MCF 10A (cell line): ENCODE measurements at regions not wholly inside any gene's neighbourhood (a gene's known extent, or its start where the extent isn't known, plus 50 kb on each side); places are given as distances from the start of the nearest gene placed in this dataset.

Source experiments
- BruUV-seq: library from RNA; stranded (reverse); fragments of 400-500 nt; replicated peaks from 2 replicates; lab custom pipeline; 2021; lab: Mats Ljungman, UMichigan
- CTCF ChIA-PET: fragments of 300-600 bp; sonication (Branson Sonifier 250); formaldehyde crosslinking; extraction: SDS; loops from one replicate; lab custom pipeline; 2021; ENCODE audit warnings: antibody characterized with exemption, inconsistent platforms; lab: Yijun Ruan, JAX
- POLR2A ChIA-PET: fragments of 300-600, 350-650 bp; sonication (Branson Sonifier 250); formaldehyde crosslinking; extraction: SDS; loops from one replicate; lab custom pipeline; 2020; ENCODE audit warnings: antibody characterized with exemption, inconsistent platforms; lab: Yijun Ruan, JAX
- DNase-seq: peaks from one replicate; pipeline ENCODE4 v3.0.0-alpha.2; 2018; ENCODE audit not compliant: unreplicated experiment
- H3K27ac Mint-ChIP-seq: one replicate; pipeline ENCODE4 v1.8.0; 2022; ENCODE audit warnings: mild to moderate bottlenecking, low read depth, mixed read lengths; ENCODE audit not compliant: unreplicated experiment
- H3K27me3 Mint-ChIP-seq: one replicate; pipeline ENCODE4 v1.8.0; 2022; ENCODE audit warnings: mixed read lengths; ENCODE audit not compliant: insufficient read depth, unreplicated experiment
- H3K36me3 Mint-ChIP-seq: one replicate; pipeline ENCODE4 v1.8.0; 2022; ENCODE audit warnings: mild to moderate bottlenecking, moderate library complexity, mixed read lengths; ENCODE audit not compliant: insufficient read depth, unreplicated experiment
- H3K4me1 Mint-ChIP-seq: one replicate; pipeline ENCODE4 v1.8.0; 2022; ENCODE audit warnings: mixed read lengths; ENCODE audit not compliant: insufficient read depth, unreplicated experiment
- H3K4me3 Mint-ChIP-seq: one replicate; pipeline ENCODE4 v1.8.0; 2022; ENCODE audit warnings: mild to moderate bottlenecking, moderate library complexity, mixed read lengths; ENCODE audit not compliant: unreplicated experiment
- H3K9me3 Mint-ChIP-seq: one replicate; pipeline ENCODE4 v1.8.0; 2022; ENCODE audit warnings: mixed read lengths; ENCODE audit not compliant: unreplicated experiment
- intact Hi-C: fragments of 100-400 bp; cut with micrococcal nuclease; formaldehyde crosslinking; loops from 2 replicates; pipeline ENCODE4 v1.14.1; 2022
- TF ChIP-seq, protein P1 (sequence below): fragments of 200-600 bp; IDR thresholded peaks from one replicate; pipeline ENCODE4 v1.8.0; 2022; ENCODE audit warnings: antibody characterized with exemption, mild to moderate bottlenecking; ENCODE audit not compliant: unreplicated experiment

DNA sequence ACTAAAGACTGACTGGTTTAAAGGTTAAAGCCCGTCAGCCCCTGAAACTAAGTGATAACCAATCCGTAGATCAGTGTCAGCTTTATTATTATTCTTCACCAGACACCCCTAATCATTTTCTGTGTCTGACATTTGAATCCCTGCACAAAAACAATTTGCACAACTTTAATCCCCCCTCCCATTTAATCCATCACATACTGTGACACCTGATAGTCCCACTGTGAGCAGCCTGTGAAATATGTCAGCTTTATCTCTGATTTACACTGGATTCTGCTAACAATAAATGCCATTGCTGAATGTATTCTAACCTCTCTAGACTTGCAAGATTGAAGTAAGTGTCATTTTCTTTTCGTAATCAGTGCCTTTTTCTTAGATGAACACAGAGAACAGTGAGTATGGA lies 2089.0 kb upstream of the RAG2 start:
- intact Hi-C loops = no loop called here
- BruUV-seq = no TSS peak

DNA sequence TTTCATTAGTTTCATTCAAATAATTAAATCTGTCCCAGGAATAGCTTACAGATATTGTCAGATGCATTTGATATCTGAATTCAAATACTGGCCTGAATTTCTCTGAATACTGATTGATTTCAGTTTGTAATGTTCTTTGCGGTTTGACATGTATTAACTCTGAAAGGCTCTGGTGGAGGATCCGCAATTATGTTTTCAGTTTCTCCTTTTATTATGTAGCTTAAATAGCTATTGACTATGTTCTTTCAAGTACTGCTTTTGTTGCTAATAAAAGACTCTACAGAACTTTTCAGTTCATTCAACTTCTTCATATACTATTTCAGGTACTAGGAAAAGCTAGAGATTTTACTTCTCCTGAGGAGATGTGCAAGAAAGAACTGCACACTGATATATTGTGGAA lies 2085.4 kb upstream of the RAG2 start:
- POLR2A ChIA-PET = no interaction called here
- intact Hi-C loops = no loop called here
- CTCF ChIA-PET = no interaction called here

More for the DNA sequence above, 2089.0 kb upstream of the RAG2 start:
- Mint-ChIP-seq H3K4me1 (no peaks in the 10 kb centered on the region), H3K27ac (no peak overlapping the region), H3K36me3 (no peaks in the 10 kb centered on the region), H3K4me3 (no peak overlapping the region), H3K27me3 (no peaks in the 10 kb centered on the region), H3K9me3 (no peaks in the 10 kb centered on the region)
- DNase-seq = no peak
- POLR2A ChIA-PET = no interaction called here
- CTCF ChIA-PET = no interaction called here
- TF ChIP-seq, protein P1, sequence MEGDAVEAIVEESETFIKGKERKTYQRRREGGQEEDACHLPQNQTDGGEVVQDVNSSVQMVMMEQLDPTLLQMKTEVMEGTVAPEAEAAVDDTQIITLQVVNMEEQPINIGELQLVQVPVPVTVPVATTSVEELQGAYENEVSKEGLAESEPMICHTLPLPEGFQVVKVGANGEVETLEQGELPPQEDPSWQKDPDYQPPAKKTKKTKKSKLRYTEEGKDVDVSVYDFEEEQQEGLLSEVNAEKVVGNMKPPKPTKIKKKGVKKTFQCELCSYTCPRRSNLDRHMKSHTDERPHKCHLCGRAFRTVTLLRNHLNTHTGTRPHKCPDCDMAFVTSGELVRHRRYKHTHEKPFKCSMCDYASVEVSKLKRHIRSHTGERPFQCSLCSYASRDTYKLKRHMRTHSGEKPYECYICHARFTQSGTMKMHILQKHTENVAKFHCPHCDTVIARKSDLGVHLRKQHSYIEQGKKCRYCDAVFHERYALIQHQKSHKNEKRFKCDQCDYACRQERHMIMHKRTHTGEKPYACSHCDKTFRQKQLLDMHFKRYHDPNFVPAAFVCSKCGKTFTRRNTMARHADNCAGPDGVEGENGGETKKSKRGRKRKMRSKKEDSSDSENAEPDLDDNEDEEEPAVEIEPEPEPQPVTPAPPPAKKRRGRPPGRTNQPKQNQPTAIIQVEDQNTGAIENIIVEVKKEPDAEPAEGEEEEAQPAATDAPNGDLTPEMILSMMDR = no peak

GRCh38 chr11:38680746-38681145 lies 2082.7 kb upstream of the RAG2 start:
- Mint-ChIP-seq H3K4me3 (no peak overlapping the region), H3K27ac (no peak overlapping the region), H3K4me1 (peaks cover 6% of the 10 kb centered on the region), H3K36me3 (no peaks in the 10 kb centered on the region), H3K9me3 (peaks cover 5% of the 10 kb centered on the region), H3K27me3 (no peaks in the 10 kb centered on the region)
- intact Hi-C loops = no loop called here
- TF ChIP-seq, protein P1 = no peak
- no peak for DNase-seq
- no TSS peak for BruUV-seq
- POLR2A ChIA-PET = no interaction called here
- CTCF ChIA-PET = interaction anchor here (0.7 kb wide), 1 partner anchor 8 kb away, joined by 3 read pairs; no protein-coding TSS in a partner anchor

More for the DNA sequence above, 2085.4 kb upstream of the RAG2 start:
- H3K9me3 Mint-ChIP-seq = no peaks in the 10 kb centered on the region
- H3K27ac Mint-ChIP-seq = no peak overlapping the region
- no TSS peak for BruUV-seq
- DNase-seq = no peak
- TF ChIP-seq, protein P1 = no peak
- no peaks in the 10 kb centered on the region for H3K36me3 Mint-ChIP-seq
- no peaks in the 10 kb centered on the region for H3K27me3 Mint-ChIP-seq
- no peak overlapping the region for H3K4me3 Mint-ChIP-seq
- peaks cover 6% of the 10 kb centered on the region for H3K4me1 Mint-ChIP-seq

GRCh38 chr11:38680166-38680565 lies 2082.1 kb upstream of the RAG2 start:
- H3K27me3 Mint-ChIP-seq = no peaks in the 10 kb centered on the region
- ChIA-PET CTCF (no interaction called here), POLR2A (no interaction called here)
- DNase-seq = no peak
- H3K27ac Mint-ChIP-seq = no peak overlapping the region
- peaks cover 5% of the 10 kb centered on the region for H3K9me3 Mint-ChIP-seq
- TF ChIP-seq, protein P1 = no peak
- no TSS peak for BruUV-seq
- intact Hi-C loops = no loop called here
- H3K4me3 Mint-ChIP-seq = no peak overlapping the region
- peaks cover 6% of the 10 kb centered on the region for H3K4me1 Mint-ChIP-seq
- no peaks in the 10 kb centered on the region for H3K36me3 Mint-ChIP-seq
